ENCODE measurements at regions not wholly inside any gene's neighbourhood (a gene's known extent, or its start where the extent isn't known, plus 50 kb on each side); places are given as distances from the start of the nearest gene placed in this dataset.

DNA sequence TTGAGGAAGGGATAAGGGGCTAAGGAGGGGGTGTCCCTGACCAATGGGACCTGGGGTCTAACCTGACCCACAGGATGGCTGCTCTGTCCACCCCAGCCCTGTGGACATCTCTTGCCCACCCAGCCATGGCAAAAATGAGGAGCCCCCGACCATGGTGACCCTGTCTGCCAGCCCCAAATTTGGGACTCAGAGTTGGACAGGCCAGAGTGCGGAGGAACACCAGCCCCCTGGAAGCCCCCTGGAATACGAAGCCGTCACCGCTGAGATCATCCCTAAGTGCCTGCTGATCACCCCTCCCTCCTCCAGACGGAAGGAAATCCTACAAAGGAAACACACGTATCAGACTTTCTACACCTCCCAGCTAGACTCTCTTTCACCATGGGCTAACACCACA lies 119.3 kb downstream of the SIK1 start:
- TF ChIP-seq, protein P1, sequence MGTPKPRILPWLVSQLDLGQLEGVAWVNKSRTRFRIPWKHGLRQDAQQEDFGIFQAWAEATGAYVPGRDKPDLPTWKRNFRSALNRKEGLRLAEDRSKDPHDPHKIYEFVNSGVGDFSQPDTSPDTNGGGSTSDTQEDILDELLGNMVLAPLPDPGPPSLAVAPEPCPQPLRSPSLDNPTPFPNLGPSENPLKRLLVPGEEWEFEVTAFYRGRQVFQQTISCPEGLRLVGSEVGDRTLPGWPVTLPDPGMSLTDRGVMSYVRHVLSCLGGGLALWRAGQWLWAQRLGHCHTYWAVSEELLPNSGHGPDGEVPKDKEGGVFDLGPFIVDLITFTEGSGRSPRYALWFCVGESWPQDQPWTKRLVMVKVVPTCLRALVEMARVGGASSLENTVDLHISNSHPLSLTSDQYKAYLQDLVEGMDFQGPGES (IDR thresholded peaks at IDR 0.05; ENCODE audit: low read depth, low read length): no peak
- no peak for TF ChIP-seq REST (IDR thresholded peaks at IDR 0.05; ENCODE audit: low read depth, low read length)
- no peak for TF ChIP-seq POLR2AphosphoS5 (IDR thresholded peaks at IDR 0.05; ENCODE audit: low read depth, low read length)

All from SK-N-SH (cell line).